ENCODE measurements at regions not wholly inside any gene's neighbourhood (a gene's known extent, or its start where the extent isn't known, plus 50 kb on each side); places are given as distances from the start of the nearest gene placed in this dataset.

DNA sequence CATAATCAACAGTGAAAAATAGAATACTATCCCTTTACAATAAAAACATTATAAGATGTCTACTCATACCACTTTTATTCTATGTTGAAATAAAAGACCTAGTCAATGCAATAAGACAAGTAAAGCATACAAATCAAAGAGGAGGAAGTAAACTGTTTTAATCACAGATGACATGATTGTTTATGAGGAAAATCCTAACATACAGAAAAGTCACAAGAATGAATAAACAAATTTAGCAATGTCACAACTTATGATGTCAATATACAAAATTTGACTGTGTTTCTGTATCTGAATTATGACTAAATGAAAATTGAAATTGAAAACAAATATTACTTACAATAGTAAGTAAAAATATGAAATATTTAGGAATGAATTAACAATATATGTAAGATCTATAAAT is 221.9 kb upstream of the GRIA4 start:
- TF ChIP-seq TCF12 (IDR thresholded peaks at IDR 0.05; ENCODE audit: low read depth) = no peak
- TF ChIP-seq NFIC (IDR thresholded peaks at IDR 0.05) = no peak
- TF ChIP-seq CEBPB (IDR thresholded peaks at IDR 0.05) = no peak
- TF ChIP-seq TAF1 (IDR thresholded peaks at IDR 0.05; ENCODE audit: low read depth) = no peak
- no peak for TF ChIP-seq CREB1 (IDR thresholded peaks at IDR 0.05; ENCODE audit: low read depth)
- TF ChIP-seq, protein P1, sequence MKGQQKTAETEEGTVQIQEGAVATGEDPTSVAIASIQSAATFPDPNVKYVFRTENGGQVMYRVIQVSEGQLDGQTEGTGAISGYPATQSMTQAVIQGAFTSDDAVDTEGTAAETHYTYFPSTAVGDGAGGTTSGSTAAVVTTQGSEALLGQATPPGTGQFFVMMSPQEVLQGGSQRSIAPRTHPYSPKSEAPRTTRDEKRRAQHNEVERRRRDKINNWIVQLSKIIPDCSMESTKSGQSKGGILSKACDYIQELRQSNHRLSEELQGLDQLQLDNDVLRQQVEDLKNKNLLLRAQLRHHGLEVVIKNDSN (IDR thresholded peaks at IDR 0.05) = no peak
- TF ChIP-seq YY1 (IDR thresholded peaks at IDR 0.05; ENCODE audit: low read depth) = no peak
- no peak for TF ChIP-seq TEAD4 (IDR thresholded peaks at IDR 0.05)
- no peak for TF ChIP-seq RAD21 (IDR thresholded peaks at IDR 0.05; ENCODE audit: low read depth)
- no peak for TF ChIP-seq MAX (IDR thresholded peaks at IDR 0.05)
- no peak for TF ChIP-seq EP300 (IDR thresholded peaks at IDR 0.05; ENCODE audit: borderline replicate concordance)
- TF ChIP-seq, protein P2, sequence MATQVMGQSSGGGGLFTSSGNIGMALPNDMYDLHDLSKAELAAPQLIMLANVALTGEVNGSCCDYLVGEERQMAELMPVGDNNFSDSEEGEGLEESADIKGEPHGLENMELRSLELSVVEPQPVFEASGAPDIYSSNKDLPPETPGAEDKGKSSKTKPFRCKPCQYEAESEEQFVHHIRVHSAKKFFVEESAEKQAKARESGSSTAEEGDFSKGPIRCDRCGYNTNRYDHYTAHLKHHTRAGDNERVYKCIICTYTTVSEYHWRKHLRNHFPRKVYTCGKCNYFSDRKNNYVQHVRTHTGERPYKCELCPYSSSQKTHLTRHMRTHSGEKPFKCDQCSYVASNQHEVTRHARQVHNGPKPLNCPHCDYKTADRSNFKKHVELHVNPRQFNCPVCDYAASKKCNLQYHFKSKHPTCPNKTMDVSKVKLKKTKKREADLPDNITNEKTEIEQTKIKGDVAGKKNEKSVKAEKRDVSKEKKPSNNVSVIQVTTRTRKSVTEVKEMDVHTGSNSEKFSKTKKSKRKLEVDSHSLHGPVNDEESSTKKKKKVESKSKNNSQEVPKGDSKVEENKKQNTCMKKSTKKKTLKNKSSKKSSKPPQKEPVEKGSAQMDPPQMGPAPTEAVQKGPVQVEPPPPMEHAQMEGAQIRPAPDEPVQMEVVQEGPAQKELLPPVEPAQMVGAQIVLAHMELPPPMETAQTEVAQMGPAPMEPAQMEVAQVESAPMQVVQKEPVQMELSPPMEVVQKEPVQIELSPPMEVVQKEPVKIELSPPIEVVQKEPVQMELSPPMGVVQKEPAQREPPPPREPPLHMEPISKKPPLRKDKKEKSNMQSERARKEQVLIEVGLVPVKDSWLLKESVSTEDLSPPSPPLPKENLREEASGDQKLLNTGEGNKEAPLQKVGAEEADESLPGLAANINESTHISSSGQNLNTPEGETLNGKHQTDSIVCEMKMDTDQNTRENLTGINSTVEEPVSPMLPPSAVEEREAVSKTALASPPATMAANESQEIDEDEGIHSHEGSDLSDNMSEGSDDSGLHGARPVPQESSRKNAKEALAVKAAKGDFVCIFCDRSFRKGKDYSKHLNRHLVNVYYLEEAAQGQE (IDR thresholded peaks at IDR 0.05; ENCODE audit: low read depth) = no peak
- TF ChIP-seq EGR1 (IDR thresholded peaks at IDR 0.05) = no peak
- no peak for TF ChIP-seq ZBTB7A (IDR thresholded peaks at IDR 0.05; ENCODE audit: low read depth)
- TF ChIP-seq FOXM1 (IDR thresholded peaks at IDR 0.05; ENCODE audit: borderline replicate concordance, low read depth) = no peak

DNA sequence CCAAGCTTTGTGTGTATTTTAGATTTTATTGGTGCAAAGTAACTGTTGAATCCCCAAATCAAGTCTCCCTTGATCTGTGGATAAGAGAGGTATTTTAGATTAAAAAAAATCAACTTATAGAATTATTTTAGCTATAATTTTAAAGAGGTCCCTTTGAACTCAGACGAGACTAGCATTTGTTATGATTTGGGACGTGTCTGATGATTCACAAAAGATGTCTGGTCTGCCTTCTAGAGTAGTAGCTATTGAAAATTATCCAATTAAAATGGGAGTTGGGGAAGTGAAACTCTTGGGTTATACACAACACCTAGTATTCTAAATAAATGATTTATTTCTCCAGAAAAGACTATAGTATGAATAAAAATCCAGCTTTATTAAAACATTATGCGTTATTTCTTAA is 227.9 kb upstream of the GRIA4 start:
- TF ChIP-seq TEAD4 (IDR thresholded peaks at IDR 0.05) (no peak), EGR1 (IDR thresholded peaks at IDR 0.05) (no peak), TCF12 (IDR thresholded peaks at IDR 0.05; ENCODE audit: low read depth) (no peak), CREB1 (IDR thresholded peaks at IDR 0.05; ENCODE audit: low read depth) (no peak), RAD21 (IDR thresholded peaks at IDR 0.05; ENCODE audit: low read depth) (no peak), MAX (IDR thresholded peaks at IDR 0.05) (no peak), FOXM1 (IDR thresholded peaks at IDR 0.05; ENCODE audit: borderline replicate concordance, low read depth) (no peak), CEBPB (IDR thresholded peaks at IDR 0.05) (no peak), NFIC (IDR thresholded peaks at IDR 0.05) (no peak)
- TF ChIP-seq, protein P2 (IDR thresholded peaks at IDR 0.05; ENCODE audit: low read depth) = no peak
- TF ChIP-seq, protein P1 (IDR thresholded peaks at IDR 0.05) = no peak

DNA sequence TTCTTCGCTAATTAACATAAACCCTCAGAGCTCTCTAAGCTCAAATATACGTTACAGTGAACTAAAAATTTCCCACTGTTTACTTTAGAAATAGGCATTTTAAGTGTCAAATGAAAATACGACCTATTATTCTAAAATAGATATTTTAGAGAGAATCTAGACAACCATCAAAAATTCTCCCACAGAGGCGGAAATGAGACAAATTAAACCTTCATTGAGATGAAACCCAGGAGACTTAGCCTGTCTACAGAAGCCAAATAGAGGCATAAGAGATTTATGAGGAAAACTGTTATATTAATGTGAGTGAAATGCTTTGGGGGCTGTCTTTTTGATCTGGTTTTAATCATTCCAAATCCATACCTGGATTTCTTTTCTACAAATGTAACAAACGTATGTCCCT is 232.0 kb upstream of the GRIA4 start:
- TF ChIP-seq YY1 (IDR thresholded peaks at IDR 0.05; ENCODE audit: low read depth) (no peak), CEBPB (IDR thresholded peaks at IDR 0.05) (no peak), TCF12 (IDR thresholded peaks at IDR 0.05; ENCODE audit: low read depth) (no peak), TEAD4 (IDR thresholded peaks at IDR 0.05) (no peak), TAF1 (IDR thresholded peaks at IDR 0.05; ENCODE audit: low read depth) (no peak), FOXM1 (IDR thresholded peaks at IDR 0.05; ENCODE audit: borderline replicate concordance, low read depth) (no peak), EP300 (IDR thresholded peaks at IDR 0.05; ENCODE audit: borderline replicate concordance) (no peak), NFIC (IDR thresholded peaks at IDR 0.05) (no peak), ZBTB7A (IDR thresholded peaks at IDR 0.05; ENCODE audit: low read depth) (no peak), MAX (IDR thresholded peaks at IDR 0.05) (no peak), RAD21 (IDR thresholded peaks at IDR 0.05; ENCODE audit: low read depth) (no peak)
- TF ChIP-seq, protein P2 (IDR thresholded peaks at IDR 0.05; ENCODE audit: low read depth) = no peak
- TF ChIP-seq, protein P1 (IDR thresholded peaks at IDR 0.05) = no peak

DNA sequence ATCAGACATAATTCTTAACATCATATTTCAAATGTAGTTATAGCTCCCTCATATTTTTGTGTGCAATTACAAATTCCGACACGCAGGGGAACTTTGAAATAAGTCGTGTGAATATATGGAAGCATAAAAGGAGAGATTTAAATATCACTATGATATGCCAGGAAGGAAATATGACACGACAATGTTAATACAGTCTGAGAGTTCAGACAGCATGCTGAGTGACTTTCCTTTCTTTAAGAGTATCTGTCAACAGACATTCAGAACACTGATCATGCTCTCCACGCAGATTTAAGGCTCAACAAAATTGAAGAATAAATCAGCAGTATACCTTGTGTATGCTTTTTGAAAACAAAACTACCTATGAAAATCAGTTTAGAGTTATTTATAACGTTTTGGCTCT is 232.6 kb upstream of the CARD18 start:
- TF ChIP-seq TAF1 (IDR thresholded peaks at IDR 0.05; ENCODE audit: low read depth) (no peak), EP300 (IDR thresholded peaks at IDR 0.05; ENCODE audit: borderline replicate concordance) (no peak), TEAD4 (IDR thresholded peaks at IDR 0.05) (no peak), RAD21 (IDR thresholded peaks at IDR 0.05; ENCODE audit: low read depth) (no peak), NFIC (IDR thresholded peaks at IDR 0.05) (no peak), ZBTB7A (IDR thresholded peaks at IDR 0.05; ENCODE audit: low read depth) (no peak), FOXM1 (IDR thresholded peaks at IDR 0.05; ENCODE audit: borderline replicate concordance, low read depth) (no peak)
- TF ChIP-seq, protein P2 (IDR thresholded peaks at IDR 0.05; ENCODE audit: low read depth) = no peak
- TF ChIP-seq, protein P1 (IDR thresholded peaks at IDR 0.05) = no peak
